Karpas-422 (cell line): ENCODE measurements at regions not wholly inside any gene's neighbourhood (a gene's known extent, or its start where the extent isn't known, plus 50 kb on each side); places are given as distances from the start of the nearest gene placed in this dataset.
A peak's percentile ranks its signal among the peaks of the same experiment; 100 is the strongest.

Experiments used
- DNase-seq: peaks from one replicate; pipeline ENCODE4 v3.0.0-alpha.2; 2015
- H2AFZ ChIP-seq: fragments of 200-600 bp; sonication (generic); 2 replicates; pipeline ENCODE4 v1.6.1; 2014; ENCODE audit warnings: antibody characterized with exemption, low read length, mixed read lengths
- H3K27ac ChIP-seq: fragments of 200-600 bp; sonication (generic); 2 replicates; pipeline ENCODE4 v1.5.1; 2014; ENCODE audit warnings: mild to moderate bottlenecking, low read length, moderate library complexity
- H3K27me3 ChIP-seq: fragments of 200-600 bp; sonication (generic); 2 replicates; pipeline ENCODE4 v1.6.1; 2014; ENCODE audit warnings: low read length, mixed read lengths
- H3K36me3 ChIP-seq: fragments of 200-600 bp; sonication (generic); 2 replicates; pipeline ENCODE4 v1.6.1; 2014; ENCODE audit warnings: low read length, mixed read lengths; ENCODE audit not compliant: insufficient read depth
- H3K4me1 ChIP-seq: fragments of 200-600 bp; sonication (generic); 2 replicates; pipeline ENCODE4 v1.6.1; 2014; ENCODE audit warnings: mild to moderate bottlenecking, low read length, mixed read lengths
- H3K4me2 ChIP-seq: fragments of 200-600 bp; sonication (generic); 2 replicates; pipeline ENCODE4 v1.6.1; 2014; ENCODE audit warnings: low read length, low read depth, mild to moderate bottlenecking; ENCODE audit not compliant: poor library complexity, severe bottlenecking
- H3K4me3 ChIP-seq: fragments of 200-600 bp; sonication (generic); 2 replicates; pipeline ENCODE4 v1.5.1; 2014; ENCODE audit warnings: mild to moderate bottlenecking, antibody characterized with exemption, low read length, mixed read lengths
- H3K79me2 ChIP-seq: fragments of 200-600 bp; sonication (generic); 2 replicates; pipeline ENCODE4 v1.6.1; 2014; ENCODE audit warnings: mild to moderate bottlenecking, low read length, mixed read lengths
- H3K9ac ChIP-seq: fragments of 200-600 bp; sonication (generic); 2 replicates; pipeline ENCODE4 v1.6.0; 2014; ENCODE audit warnings: low read length
- H3K9me2 ChIP-seq: fragments of 200-600 bp; sonication (generic), shearing (Covaris generic); replicated peaks from 2 replicates; pipeline ENCODE4 v1.6.0; 2014; ENCODE audit warnings: mild to moderate bottlenecking, low read length, moderate library complexity; ENCODE audit not compliant: insufficient read depth
- H3K9me3 ChIP-seq: fragments of 300-700, 200-600 bp; sonication (generic); 2 replicates; pipeline ENCODE4 v1.6.1; 2014; ENCODE audit warnings: low read length, mixed read lengths
- H4K20me1 ChIP-seq: fragments of 200-600 bp; sonication (generic); 2 replicates; pipeline ENCODE4 v1.6.1; 2014; ENCODE audit warnings: mild to moderate bottlenecking, antibody characterized with exemption, low read length, low read depth; ENCODE audit not compliant: insufficient read depth

GRCh38 chr9:22198681-22199080 is 189.6 kb upstream of the CDKN2B start:
- H3K4me2 ChIP-seq, result no peak overlapping the region
- no peaks in the 10 kb centered on the region for H4K20me1 ChIP-seq
- no peak overlapping the region for H2AFZ ChIP-seq
- H3K4me1 ChIP-seq, result no peaks in the 10 kb centered on the region
- H3K27ac ChIP-seq, result no peak overlapping the region
- no peaks in the 10 kb centered on the region for H3K27me3 ChIP-seq
- no peaks in the 10 kb centered on the region for H3K79me2 ChIP-seq
- H3K9me2 ChIP-seq, result no peaks in the 10 kb centered on the region
- DNase-seq, result no peak
- H3K9me3 ChIP-seq, result no peaks in the 10 kb centered on the region
- H3K4me3 ChIP-seq, result no peak overlapping the region
- H3K9ac ChIP-seq, result no peak overlapping the region
- no peaks in the 10 kb centered on the region for H3K36me3 ChIP-seq

DNA sequence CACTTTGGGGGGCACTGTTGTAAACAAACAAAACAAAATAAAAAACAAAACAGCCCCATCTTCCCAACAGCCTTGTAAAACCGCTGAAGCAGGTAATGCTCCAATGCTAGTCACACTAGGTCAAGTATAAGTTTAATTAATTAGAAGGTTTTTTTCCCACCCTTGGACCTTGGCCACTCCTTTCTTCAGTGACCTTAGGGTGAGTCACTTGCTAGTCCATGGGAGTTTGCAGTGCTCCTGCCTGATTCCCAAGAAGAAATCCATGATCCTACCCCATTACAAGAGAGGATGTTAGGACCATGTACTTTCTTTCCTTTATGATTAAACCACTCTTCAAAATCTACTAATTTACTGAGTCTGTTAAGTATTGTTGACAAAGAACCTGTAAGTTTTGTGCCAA is 192.2 kb upstream of the CDKN2B start:
- Histone ChIP-seq H3K4me3 (no peak overlapping the region), H3K27ac (no peak overlapping the region), H3K4me2 (no peak overlapping the region), H3K9me3 (no peaks in the 10 kb centered on the region), H4K20me1 (no peaks in the 10 kb centered on the region), H3K4me1 (no peaks in the 10 kb centered on the region), H2AFZ (no peak overlapping the region), H3K9me2 (no peaks in the 10 kb centered on the region), H3K9ac (no peak overlapping the region), H3K36me3 (no peaks in the 10 kb centered on the region), H3K79me2 (no peaks in the 10 kb centered on the region), H3K27me3 (no peaks in the 10 kb centered on the region)
- DNase-seq, result no peak

- no peak overlapping the region for H3K9ac ChIP-seq
Measured at GRCh38 chr9:22203371-22204138, 194.4 kb upstream of the CDKN2B start.

DNA sequence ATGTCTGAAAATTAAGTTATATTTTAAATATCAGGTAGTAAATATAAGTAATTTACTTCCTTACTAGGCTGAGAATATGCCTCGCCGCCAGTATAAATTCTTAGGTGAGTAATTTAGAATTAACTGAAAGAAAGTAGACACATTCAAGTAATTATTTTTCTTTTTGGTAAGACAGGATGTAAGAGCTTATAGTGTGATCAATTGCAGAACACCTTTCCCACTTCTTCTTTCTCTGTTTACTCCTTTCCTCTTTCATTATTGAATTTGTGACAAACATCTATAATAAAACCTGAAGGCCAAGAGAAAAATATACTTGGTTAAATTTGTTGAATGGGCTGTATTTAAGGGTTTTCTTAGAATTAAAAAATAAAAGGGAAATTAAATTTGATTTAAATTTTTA is 195.1 kb upstream of the CDKN2B start:
- H3K27ac ChIP-seq, result no peak overlapping the region
- H3K36me3 ChIP-seq, result no peaks in the 10 kb centered on the region
- no peak overlapping the region for H3K4me3 ChIP-seq
- no peak overlapping the region for H3K9ac ChIP-seq
- no peaks in the 10 kb centered on the region for H3K9me3 ChIP-seq
- H3K79me2 ChIP-seq, result no peaks in the 10 kb centered on the region
- no peaks in the 10 kb centered on the region for H3K9me2 ChIP-seq
- H3K27me3 ChIP-seq, result no peaks in the 10 kb centered on the region
- no peak for DNase-seq
- H3K4me2 ChIP-seq, result no peak overlapping the region
- no peaks in the 10 kb centered on the region for H4K20me1 ChIP-seq
- no peak overlapping the region for H2AFZ ChIP-seq
- H3K4me1 ChIP-seq, result no peaks in the 10 kb centered on the region; the same call in 1 of the 2 replicates

More at GRCh38 chr9:22203371-22204138, 194.4 kb upstream of the CDKN2B start:
- H3K4me3 ChIP-seq, result no peak overlapping the region
- no peak overlapping the region for H3K4me2 ChIP-seq
- DNase-seq, result no peak
- H3K79me2 ChIP-seq, result no peaks in the 10 kb centered on the region
- no peak overlapping the region for H2AFZ ChIP-seq
- no peaks in the 10 kb centered on the region for H3K9me3 ChIP-seq
- no peaks in the 10 kb centered on the region for H3K27me3 ChIP-seq
- no peaks in the 10 kb centered on the region for H3K9me2 ChIP-seq
- H3K36me3 ChIP-seq, result no peaks in the 10 kb centered on the region
- H3K27ac ChIP-seq, result no peak overlapping the region
- H3K4me1 ChIP-seq, result no peaks in the 10 kb centered on the region; the same call in 1 of the 2 replicates
- H4K20me1 ChIP-seq, result no peaks in the 10 kb centered on the region

DNA sequence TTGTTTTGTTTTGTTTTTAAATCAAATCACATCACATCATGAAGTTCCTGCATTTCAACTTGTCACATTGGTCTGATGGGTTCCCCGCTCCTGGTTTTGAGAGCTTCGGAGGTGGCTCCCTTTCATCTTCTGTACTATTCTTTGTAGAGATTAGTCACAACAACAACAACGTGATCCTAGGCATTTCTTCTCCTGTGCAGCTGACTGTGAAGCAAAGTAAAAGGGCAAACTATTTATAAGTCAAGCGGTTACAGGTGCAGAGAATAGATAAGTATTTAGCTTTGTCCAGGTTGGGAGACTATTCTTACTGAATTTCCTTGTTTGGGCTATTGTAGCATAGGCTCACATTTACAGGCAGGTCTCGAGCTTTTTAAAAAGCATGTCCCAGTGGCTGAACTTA is 197.7 kb upstream of the CDKN2B start:
- no peak overlapping the region for H3K4me3 ChIP-seq
- no peaks in the 10 kb centered on the region for H3K79me2 ChIP-seq
- H3K27me3 ChIP-seq, result no peaks in the 10 kb centered on the region
- no peaks in the 10 kb centered on the region for H3K9me2 ChIP-seq
- H3K4me1 ChIP-seq, result no peaks in the 10 kb centered on the region; the same call in 1 of the 2 replicates
- H3K27ac ChIP-seq, result no peak overlapping the region
- H3K4me2 ChIP-seq, result no peak overlapping the region
- H3K9me3 ChIP-seq, result no peaks in the 10 kb centered on the region
- no peaks in the 10 kb centered on the region for H3K36me3 ChIP-seq
- no peak overlapping the region for H2AFZ ChIP-seq
- no peak for DNase-seq
- no peaks in the 10 kb centered on the region for H4K20me1 ChIP-seq
- H3K9ac ChIP-seq, result no peak overlapping the region

DNA sequence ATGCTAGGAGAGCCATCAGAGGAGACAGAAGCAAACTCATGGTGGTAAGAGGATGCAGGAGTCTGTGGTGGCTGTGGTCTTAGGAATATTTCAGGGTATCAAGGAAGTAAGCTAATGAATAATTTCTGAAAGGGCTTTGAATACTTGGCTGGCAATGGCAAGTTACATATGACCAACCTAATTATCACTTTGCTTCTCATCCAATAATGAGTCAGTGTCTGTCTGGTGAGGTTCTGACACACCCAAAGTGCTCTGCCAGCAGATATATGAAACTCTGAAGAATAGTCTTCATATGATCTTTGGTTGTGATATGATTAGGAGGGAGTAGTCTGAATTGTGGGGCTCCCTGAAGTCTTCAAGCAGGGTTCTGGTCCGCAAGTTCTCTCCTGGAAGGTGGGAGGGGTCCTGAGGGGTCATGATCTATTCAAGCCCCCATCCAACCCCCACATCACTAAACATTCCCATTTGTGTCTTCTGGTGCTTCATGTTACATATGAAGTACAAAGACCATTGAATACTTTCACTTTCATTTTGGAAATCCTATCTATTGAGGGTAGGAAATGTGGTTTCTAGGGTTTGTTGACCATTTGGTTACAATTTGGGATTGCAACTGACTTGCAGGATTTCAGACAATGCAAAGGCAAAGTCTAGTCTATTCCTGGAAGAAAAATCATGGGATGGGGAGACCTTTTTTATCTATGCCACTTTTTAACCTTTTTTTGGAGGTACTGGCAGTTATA is 199.9 kb upstream of the CDKN2B start:
- Histone ChIP-seq H2AFZ (no peak overlapping the region), H3K4me1 (no peaks in the 10 kb centered on the region; the same call in 1 of the 2 replicates)

GRCh38 chr9:22210262-22210661 is 201.2 kb upstream of the CDKN2B start:
- Histone ChIP-seq H3K9ac (no peak overlapping the region), H3K36me3 (no peaks in the 10 kb centered on the region), H3K9me3 (no peaks in the 10 kb centered on the region), H3K4me1 (no peaks in the 10 kb centered on the region; the same call in 1 of the 2 replicates), H3K4me3 (no peak overlapping the region), H3K4me2 (no peak overlapping the region), H3K27ac (no peak overlapping the region), H4K20me1 (no peaks in the 10 kb centered on the region), H3K9me2 (no peaks in the 10 kb centered on the region), H2AFZ (no peak overlapping the region), H3K79me2 (no peaks in the 10 kb centered on the region), H3K27me3 (no peaks in the 10 kb centered on the region)
- DNase-seq, result no peak

More for the DNA sequence above, 199.9 kb upstream of the CDKN2B start:
- Histone ChIP-seq H4K20me1 (no peaks in the 10 kb centered on the region), H3K27ac (no peak overlapping the region), H3K79me2 (no peaks in the 10 kb centered on the region), H3K9me3 (no peaks in the 10 kb centered on the region), H3K27me3 (no peaks in the 10 kb centered on the region), H3K4me3 (no peak overlapping the region), H3K9ac (no peak overlapping the region), H3K9me2 (no peaks in the 10 kb centered on the region), H3K4me2 (peak overlapping the region; percentile 38), H3K36me3 (no peaks in the 10 kb centered on the region)
- DNase-seq, result no peak

- Histone ChIP-seq H2AFZ (no peak overlapping the region), H3K4me2 (no peak overlapping the region), H3K4me3 (no peak overlapping the region)
Measured at GRCh38 chr9:22210936-22211335, 201.8 kb upstream of the CDKN2B start.

More at GRCh38 chr9:22210936-22211335, 201.8 kb upstream of the CDKN2B start:
- Histone ChIP-seq H3K9me3 (no peaks in the 10 kb centered on the region), H3K27me3 (no peaks in the 10 kb centered on the region), H3K79me2 (no peaks in the 10 kb centered on the region), H3K27ac (no peak overlapping the region), H3K9me2 (no peaks in the 10 kb centered on the region), H3K36me3 (no peaks in the 10 kb centered on the region), H3K4me1 (no peaks in the 10 kb centered on the region; the same call in 1 of the 2 replicates), H3K9ac (no peak overlapping the region), H4K20me1 (no peaks in the 10 kb centered on the region)
- DNase-seq, result no peak
